Duodenal mucosa (tissue), 2 donors: ENCODE measurements at regions not wholly inside any gene's neighbourhood (a gene's known extent, or its start where the extent isn't known, plus 50 kb on each side); places are given as distances from the start of the nearest gene placed in this dataset.

ENCODE experiments used
- H3K27ac ChIP-seq: one replicate; pipeline ENCODE4 v1.7.0; 2013; ENCODE audit warnings: low read depth, low read length
- H3K27me3 ChIP-seq, 2 donors: one replicate each; pipeline ENCODE4 v1.7.0; 2013; ENCODE audit warnings: low read length in 2 of 2, control low read depth in 1 of 2; ENCODE audit not compliant: insufficient read depth in 2 of 2, control insufficient read depth in 1 of 2
- H3K36me3 ChIP-seq, 2 donors: one replicate each; pipeline ENCODE4 v1.7.0; 2013; ENCODE audit warnings: low read length in 2 of 2, control low read depth in 1 of 2; ENCODE audit not compliant: insufficient read depth in 2 of 2, control insufficient read depth in 1 of 2
- H3K4me1 ChIP-seq, 2 donors: one replicate each; pipeline ENCODE4 v1.7.0; 2013; ENCODE audit warnings: low read length in 2 of 2, control low read depth in 1 of 2; ENCODE audit not compliant: insufficient read depth in 2 of 2, control insufficient read depth in 1 of 2
- H3K4me3 ChIP-seq, 2 donors: one replicate each; pipeline ENCODE4 v1.7.0; 2013; ENCODE audit warnings: low read length in 2 of 2, low read depth in 1 of 2
- H3K9ac ChIP-seq, 2 donors: one replicate each; pipeline ENCODE4 v1.7.0; 2013; ENCODE audit warnings: low read length in 2 of 2, low read depth in 1 of 2
- H3K9me3 ChIP-seq, 2 donors: one replicate each; pipeline ENCODE4 v1.7.0; 2013; ENCODE audit warnings: low read length in 2 of 2, control low read depth in 1 of 2; ENCODE audit not compliant: control insufficient read depth in 1 of 2

- no peaks in the 10 kb centered on the region for H3K36me3 ChIP-seq
- no peaks in the 10 kb centered on the region for H3K27me3 ChIP-seq
- H3K9me3 ChIP-seq = peaks cover 0 to 10% of the 10 kb centered on the region in 2 donors
- no peaks in the 10 kb centered on the region for H3K4me1 ChIP-seq
- H3K9ac ChIP-seq = no peak overlapping the region
- no peak overlapping the region for H3K4me3 ChIP-seq
- no peak overlapping the region for H3K27ac ChIP-seq
Observed at GRCh38 chr15:39115379-39116057, 465.4 kb upstream of the THBS1 start.

- H3K9me3 ChIP-seq = peaks cover 0 to 10% of the 10 kb centered on the region in 2 donors
Observed at GRCh38 chr15:39118510-39118909, 462.4 kb upstream of the THBS1 start.

GRCh38 chr15:39124155-39124552, 456.7 kb upstream of the THBS1 start:
- H3K36me3 ChIP-seq = no peaks in the 10 kb centered on the region
- H3K27ac ChIP-seq = no peak overlapping the region
- H3K9ac ChIP-seq = no peak overlapping the region

More at GRCh38 chr15:39118510-39118909, 462.4 kb upstream of the THBS1 start:
- no peaks in the 10 kb centered on the region for H3K4me1 ChIP-seq
- no peaks in the 10 kb centered on the region for H3K27me3 ChIP-seq
- H3K27ac ChIP-seq = no peak overlapping the region
- no peak overlapping the region for H3K9ac ChIP-seq
- H3K36me3 ChIP-seq = no peaks in the 10 kb centered on the region
- no peak overlapping the region for H3K4me3 ChIP-seq

GRCh38 chr15:39124553-39125171, 456.2 kb upstream of the THBS1 start:
- Histone ChIP-seq H3K9me3 (no peaks in the 10 kb centered on the region), H3K27ac (no peak overlapping the region), H3K4me1 (peaks cover 15 to 35% of the 10 kb centered on the region in 2 donors)

More at GRCh38 chr15:39124155-39124552, 456.7 kb upstream of the THBS1 start:
- H3K4me3 ChIP-seq = no peak overlapping the region
- H3K9me3 ChIP-seq = no peaks in the 10 kb centered on the region
- H3K27me3 ChIP-seq = no peaks in the 10 kb centered on the region
- peaks cover 15 to 35% of the 10 kb centered on the region in 2 donors for H3K4me1 ChIP-seq

GRCh38 chr15:39125226-39125625, 455.7 kb upstream of the THBS1 start:
- H3K9me3 ChIP-seq = no peaks in the 10 kb centered on the region
- no peak overlapping the region for H3K9ac ChIP-seq
- no peak overlapping the region for H3K27ac ChIP-seq
- H3K36me3 ChIP-seq = no peaks in the 10 kb centered on the region
- H3K4me3 ChIP-seq = no peak overlapping the region
- no peaks in the 10 kb centered on the region for H3K27me3 ChIP-seq
- H3K4me1 ChIP-seq = peaks cover 15 to 35% of the 10 kb centered on the region in 2 donors

More at GRCh38 chr15:39124553-39125171, 456.2 kb upstream of the THBS1 start:
- H3K27me3 ChIP-seq = no peaks in the 10 kb centered on the region
- H3K4me3 ChIP-seq = no peak overlapping the region
- no peak overlapping the region for H3K9ac ChIP-seq
- no peaks in the 10 kb centered on the region for H3K36me3 ChIP-seq

- Histone ChIP-seq H3K9ac (no peak overlapping the region), H3K4me3 (no peak overlapping the region), H3K27ac (no peak overlapping the region), H3K9me3 (no peaks in the 10 kb centered on the region), H3K27me3 (no peaks in the 10 kb centered on the region), H3K36me3 (no peaks in the 10 kb centered on the region), H3K4me1 (peaks cover 15 to 35% of the 10 kb centered on the region in 2 donors)
Observed at GRCh38 chr15:39125904-39126303, 455.0 kb upstream of the THBS1 start.

- Histone ChIP-seq H3K4me1 (peaks cover 15 to 35% of the 10 kb centered on the region in 2 donors), H3K36me3 (no peaks in the 10 kb centered on the region), H3K9me3 (no peaks in the 10 kb centered on the region), H3K27ac (no peak overlapping the region), H3K4me3 (no peak overlapping the region), H3K27me3 (no peaks in the 10 kb centered on the region), H3K9ac (no peak overlapping the region)
Observed at GRCh38 chr15:39127151-39127790, 453.6 kb upstream of the THBS1 start.

- Histone ChIP-seq H3K9ac (no peak overlapping the region), H3K4me1 (peaks cover 15 to 35% of the 10 kb centered on the region in 2 donors), H3K36me3 (no peaks in the 10 kb centered on the region), H3K27ac (no peak overlapping the region), H3K9me3 (no peaks in the 10 kb centered on the region), H3K4me3 (no peak overlapping the region), H3K27me3 (no peaks in the 10 kb centered on the region)
Observed at GRCh38 chr15:39127925-39128617, 452.8 kb upstream of the THBS1 start.

GRCh38 chr15:39128746-39129145, 452.1 kb upstream of the THBS1 start:
- no peak overlapping the region for H3K4me3 ChIP-seq
- H3K27me3 ChIP-seq = no peaks in the 10 kb centered on the region
- no peak overlapping the region for H3K27ac ChIP-seq
- no peaks in the 10 kb centered on the region for H3K36me3 ChIP-seq
- H3K9me3 ChIP-seq = no peaks in the 10 kb centered on the region
- no peak overlapping the region for H3K9ac ChIP-seq
- peaks cover 15 to 35% of the 10 kb centered on the region in 2 donors for H3K4me1 ChIP-seq
